Mammary epithelial cell (primary cell): ENCODE measurements at regions not wholly inside any gene's neighbourhood (a gene's known extent, or its start where the extent isn't known, plus 50 kb on each side); places are given as distances from the start of the nearest gene placed in this dataset.

Experiments used
- EZH2 ChIP-seq: IDR thresholded peaks from 2 replicates; pipeline ENCODE4 v1.6.1; 2012; ENCODE audit warnings: low read length, inconsistent platforms, borderline replicate concordance
- TF ChIP-seq, protein P1 (sequence below), 2 donors: IDR thresholded peaks in 1 of 2; conservative IDR thresholded peaks in 1 of 2; 2 replicates each; pipeline ENCODE4 v1.5.1; 2011 to 2012; ENCODE audit warnings: inconsistent platforms in 2 of 2, low read length in 2 of 2, mild to moderate bottlenecking in 2 of 2, control low read depth in 1 of 2, low read depth in 1 of 2; ENCODE audit not compliant: insufficient read depth in 1 of 2; ENCODE audit errors: extremely low read depth in 1 of 2

DNA sequence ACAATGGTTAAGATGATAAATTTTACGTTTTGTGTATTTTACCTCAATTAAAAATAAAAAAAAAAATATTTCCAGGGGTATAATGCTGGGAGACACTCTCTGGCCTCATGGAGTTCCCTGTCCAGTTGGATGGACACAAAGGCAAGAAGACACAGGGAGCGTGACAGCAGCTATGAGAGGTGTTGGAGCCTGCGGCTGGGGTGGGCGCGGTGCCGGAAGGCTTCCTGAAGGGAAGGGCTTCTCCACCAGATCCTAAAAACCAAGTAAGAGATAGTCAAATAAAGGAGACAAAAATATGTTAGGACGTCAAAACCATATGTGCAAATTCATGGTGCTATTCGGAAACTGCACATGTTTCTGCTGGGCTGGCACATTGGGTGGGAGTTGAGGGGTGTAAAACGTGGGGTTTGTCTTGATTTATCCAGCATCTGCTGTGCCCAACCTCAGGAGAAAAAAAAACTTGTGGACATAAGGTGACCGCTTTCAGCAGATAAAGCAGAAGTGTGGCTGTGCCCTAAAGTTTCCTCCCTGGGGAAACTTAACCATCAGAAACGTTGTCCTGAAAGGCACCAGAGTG, 467.6 kb downstream of the RNF144A start:
- TF ChIP-seq, protein P1, sequence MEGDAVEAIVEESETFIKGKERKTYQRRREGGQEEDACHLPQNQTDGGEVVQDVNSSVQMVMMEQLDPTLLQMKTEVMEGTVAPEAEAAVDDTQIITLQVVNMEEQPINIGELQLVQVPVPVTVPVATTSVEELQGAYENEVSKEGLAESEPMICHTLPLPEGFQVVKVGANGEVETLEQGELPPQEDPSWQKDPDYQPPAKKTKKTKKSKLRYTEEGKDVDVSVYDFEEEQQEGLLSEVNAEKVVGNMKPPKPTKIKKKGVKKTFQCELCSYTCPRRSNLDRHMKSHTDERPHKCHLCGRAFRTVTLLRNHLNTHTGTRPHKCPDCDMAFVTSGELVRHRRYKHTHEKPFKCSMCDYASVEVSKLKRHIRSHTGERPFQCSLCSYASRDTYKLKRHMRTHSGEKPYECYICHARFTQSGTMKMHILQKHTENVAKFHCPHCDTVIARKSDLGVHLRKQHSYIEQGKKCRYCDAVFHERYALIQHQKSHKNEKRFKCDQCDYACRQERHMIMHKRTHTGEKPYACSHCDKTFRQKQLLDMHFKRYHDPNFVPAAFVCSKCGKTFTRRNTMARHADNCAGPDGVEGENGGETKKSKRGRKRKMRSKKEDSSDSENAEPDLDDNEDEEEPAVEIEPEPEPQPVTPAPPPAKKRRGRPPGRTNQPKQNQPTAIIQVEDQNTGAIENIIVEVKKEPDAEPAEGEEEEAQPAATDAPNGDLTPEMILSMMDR (conservative IDR thresholded peaks at IDR 0.05 in 1 of 2, IDR thresholded peaks at IDR 0.05 in 1 of 2; ENCODE audit: extremely low read depth in 1 of 2, insufficient read depth in 1 of 2, low read depth in 1 of 2, low read length in 2 of 2): no peak
- no peak for TF ChIP-seq EZH2
